ENCODE measurements at regions not wholly inside any gene's neighbourhood (a gene's known extent, or its start where the extent isn't known, plus 50 kb on each side); places are given as distances from the start of the nearest gene placed in this dataset.

DNA sequence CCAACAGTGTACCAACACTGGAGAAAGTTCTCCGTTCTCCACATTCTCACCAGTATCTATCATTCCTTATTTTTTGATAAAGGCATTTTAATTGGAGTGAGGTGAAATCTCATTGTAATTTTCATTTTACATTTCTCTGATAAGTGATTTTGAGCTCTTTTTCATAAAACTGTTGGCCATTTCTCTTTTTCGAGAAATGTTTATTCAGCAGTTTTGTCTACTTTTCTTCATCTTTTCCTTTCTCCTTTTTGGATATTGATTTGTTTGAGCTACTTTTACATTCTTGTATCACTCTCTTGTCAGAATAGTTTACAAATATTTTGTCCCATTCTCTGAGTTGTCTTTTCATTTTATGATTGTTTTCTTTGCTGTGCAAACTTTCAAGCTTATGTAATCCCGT is 555.2 kb downstream of the COL12A1 start:
- TF ChIP-seq EZH2phosphoT487 (IDR thresholded peaks at IDR 0.05; ENCODE audit: borderline replicate concordance, low read depth, low read length), result no peak
- TF ChIP-seq, protein P1, sequence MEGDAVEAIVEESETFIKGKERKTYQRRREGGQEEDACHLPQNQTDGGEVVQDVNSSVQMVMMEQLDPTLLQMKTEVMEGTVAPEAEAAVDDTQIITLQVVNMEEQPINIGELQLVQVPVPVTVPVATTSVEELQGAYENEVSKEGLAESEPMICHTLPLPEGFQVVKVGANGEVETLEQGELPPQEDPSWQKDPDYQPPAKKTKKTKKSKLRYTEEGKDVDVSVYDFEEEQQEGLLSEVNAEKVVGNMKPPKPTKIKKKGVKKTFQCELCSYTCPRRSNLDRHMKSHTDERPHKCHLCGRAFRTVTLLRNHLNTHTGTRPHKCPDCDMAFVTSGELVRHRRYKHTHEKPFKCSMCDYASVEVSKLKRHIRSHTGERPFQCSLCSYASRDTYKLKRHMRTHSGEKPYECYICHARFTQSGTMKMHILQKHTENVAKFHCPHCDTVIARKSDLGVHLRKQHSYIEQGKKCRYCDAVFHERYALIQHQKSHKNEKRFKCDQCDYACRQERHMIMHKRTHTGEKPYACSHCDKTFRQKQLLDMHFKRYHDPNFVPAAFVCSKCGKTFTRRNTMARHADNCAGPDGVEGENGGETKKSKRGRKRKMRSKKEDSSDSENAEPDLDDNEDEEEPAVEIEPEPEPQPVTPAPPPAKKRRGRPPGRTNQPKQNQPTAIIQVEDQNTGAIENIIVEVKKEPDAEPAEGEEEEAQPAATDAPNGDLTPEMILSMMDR (conservative IDR thresholded peaks at IDR 0.05; ENCODE audit: low read length), result no peak
- POLR2A ChIA-PET, result no interaction called here

DNA sequence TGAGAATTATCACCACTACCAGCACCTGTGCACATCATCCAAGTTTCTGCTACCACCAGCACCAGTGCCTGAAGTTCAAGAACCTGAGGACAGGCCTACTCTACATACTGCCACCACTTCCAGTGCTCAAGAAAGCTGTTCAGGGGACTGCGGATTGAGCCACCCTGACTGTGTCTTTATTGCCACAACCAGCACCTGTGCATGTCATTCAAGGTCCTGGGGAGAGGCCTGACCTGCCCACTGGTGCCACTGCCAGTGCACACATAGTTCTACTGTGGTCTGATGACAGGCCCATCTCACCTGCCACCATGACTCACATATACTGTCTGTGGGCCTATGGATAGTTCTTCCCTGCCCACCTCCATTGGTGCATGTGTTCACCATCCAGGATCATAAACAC is 559.4 kb downstream of the COL12A1 start:
- Histone ChIP-seq H3K9me2 (ENCODE audit: insufficient read depth, low read length) (no peaks in the 10 kb centered on the region), H3K4me3 (ENCODE audit: low read depth, low read length, poor library complexity, severe bottlenecking) (no peak overlapping the region), H3K9me3 (ENCODE audit: low read length) (no peaks in the 10 kb centered on the region), H3K4me1 (ENCODE audit: insufficient read depth, low read length, poor library complexity, severe bottlenecking) (no peaks in the 10 kb centered on the region), H3K36me3 (ENCODE audit: insufficient read depth, low read length) (no peaks in the 10 kb centered on the region), H4K20me1 (ENCODE audit: insufficient read depth, low read length) (no peaks in the 10 kb centered on the region), H3K4me2 (ENCODE audit: low read length) (no peak overlapping the region), H3K27ac (ENCODE audit: low read depth, low read length, poor library complexity, severe bottlenecking) (no peak overlapping the region), H2AFZ (ENCODE audit: low read length) (no peak overlapping the region), H3K79me2 (ENCODE audit: insufficient read depth, low read depth, low read length) (no peaks in the 10 kb centered on the region)
- TF ChIP-seq, protein P1 (conservative IDR thresholded peaks at IDR 0.05; ENCODE audit: low read length), result no peak
- TF ChIP-seq EZH2phosphoT487 (IDR thresholded peaks at IDR 0.05; ENCODE audit: borderline replicate concordance, low read depth, low read length), result no peak
- intact Hi-C loops (cut with micrococcal nuclease; ENCODE audit: unreplicated experiment), result no loop called here
- CTCF ChIA-PET (ENCODE audit: unreplicated experiment), result no interaction called here
- POLR2A ChIA-PET, result no interaction called here
- no peak for DNase-seq (ENCODE audit: low spot score)
- BruUV-seq (replicated peaks), result no TSS peak

More for the DNA sequence above, 555.2 kb downstream of the COL12A1 start:
- H3K9me3 ChIP-seq (ENCODE audit: low read length), result no peaks in the 10 kb centered on the region
- no peaks in the 10 kb centered on the region for H3K79me2 ChIP-seq (ENCODE audit: insufficient read depth, low read depth, low read length)
- intact Hi-C loops (cut with micrococcal nuclease; ENCODE audit: unreplicated experiment), result no loop called here
- H3K4me3 ChIP-seq (ENCODE audit: low read depth, low read length, poor library complexity, severe bottlenecking), result no peak overlapping the region
- no peak for DNase-seq (ENCODE audit: low spot score)
- H3K27ac ChIP-seq (ENCODE audit: low read depth, low read length, poor library complexity, severe bottlenecking), result no peak overlapping the region
- H3K4me2 ChIP-seq (ENCODE audit: low read length), result no peak overlapping the region
- no peaks in the 10 kb centered on the region for H3K4me1 ChIP-seq (ENCODE audit: insufficient read depth, low read length, poor library complexity, severe bottlenecking)
- no peak overlapping the region for H2AFZ ChIP-seq (ENCODE audit: low read length)
- H4K20me1 ChIP-seq (ENCODE audit: insufficient read depth, low read length), result no peaks in the 10 kb centered on the region
- no TSS peak for BruUV-seq (replicated peaks)
- H3K36me3 ChIP-seq (ENCODE audit: insufficient read depth, low read length), result no peaks in the 10 kb centered on the region
- H3K9me2 ChIP-seq (ENCODE audit: insufficient read depth, low read length), result no peaks in the 10 kb centered on the region
- CTCF ChIA-PET (ENCODE audit: unreplicated experiment), result no interaction called here

DNA sequence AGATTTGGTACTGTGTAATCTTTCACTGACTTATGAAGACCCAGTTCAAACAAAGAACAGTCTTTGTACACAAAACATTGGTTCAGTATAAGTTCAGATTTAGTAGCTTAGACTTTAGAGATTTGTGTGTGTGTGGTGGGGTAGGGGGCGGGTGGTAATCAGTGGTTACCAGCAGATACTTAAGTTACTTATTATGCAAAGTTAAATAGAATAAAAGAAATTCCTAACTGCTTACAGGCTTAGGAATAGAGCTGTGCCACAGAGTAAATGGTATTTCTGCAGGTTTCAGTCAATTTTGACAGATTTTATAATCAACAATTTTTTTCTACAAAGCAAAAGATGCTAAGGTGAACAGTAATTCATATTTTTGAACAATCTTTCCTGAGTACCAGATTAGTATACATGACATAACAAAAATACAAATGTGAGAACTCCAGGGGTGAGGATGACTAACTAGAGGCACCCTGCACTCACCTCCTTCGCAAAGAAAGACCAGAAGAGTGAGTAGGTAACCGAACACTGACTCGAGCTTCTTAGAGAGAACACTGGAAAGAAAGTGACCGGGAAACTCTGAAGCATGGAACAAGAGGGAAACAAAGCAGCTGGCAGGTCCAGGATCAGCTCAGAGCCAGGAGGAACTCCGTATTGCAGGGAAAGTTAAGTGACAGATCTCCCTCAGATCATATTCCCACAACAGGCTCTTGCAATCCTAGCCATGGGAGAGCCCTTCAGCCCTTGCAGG is 560.6 kb downstream of the COL12A1 start:
- Histone ChIP-seq H3K9me2 (ENCODE audit: insufficient read depth, low read length) (no peaks in the 10 kb centered on the region), H3K4me1 (ENCODE audit: insufficient read depth, low read length, poor library complexity, severe bottlenecking) (no peaks in the 10 kb centered on the region), H4K20me1 (ENCODE audit: insufficient read depth, low read length) (no peaks in the 10 kb centered on the region), H3K36me3 (ENCODE audit: insufficient read depth, low read length) (no peaks in the 10 kb centered on the region), H3K27ac (ENCODE audit: low read depth, low read length, poor library complexity, severe bottlenecking) (no peak overlapping the region), H2AFZ (ENCODE audit: low read length) (no peak overlapping the region), H3K9me3 (ENCODE audit: low read length) (no peaks in the 10 kb centered on the region), H3K4me2 (ENCODE audit: low read length) (no peak overlapping the region), H3K4me3 (ENCODE audit: low read depth, low read length, poor library complexity, severe bottlenecking) (no peak overlapping the region), H3K79me2 (ENCODE audit: insufficient read depth, low read depth, low read length) (no peaks in the 10 kb centered on the region)
- CTCF ChIA-PET (ENCODE audit: unreplicated experiment), result no interaction called here
- no peak for DNase-seq (ENCODE audit: low spot score)
- no TSS peak for BruUV-seq (replicated peaks)
- POLR2A ChIA-PET, result no interaction called here
- TF ChIP-seq, protein P1 (conservative IDR thresholded peaks at IDR 0.05; ENCODE audit: low read length), result no peak
- no peak for TF ChIP-seq EZH2phosphoT487 (IDR thresholded peaks at IDR 0.05; ENCODE audit: borderline replicate concordance, low read depth, low read length)
- intact Hi-C loops (cut with micrococcal nuclease; ENCODE audit: unreplicated experiment), result no loop called here
